ENCODE measurements at regions not wholly inside any gene's neighbourhood (a gene's known extent, or its start where the extent isn't known, plus 50 kb on each side); places are given as distances from the start of the nearest gene placed in this dataset.

DNA sequence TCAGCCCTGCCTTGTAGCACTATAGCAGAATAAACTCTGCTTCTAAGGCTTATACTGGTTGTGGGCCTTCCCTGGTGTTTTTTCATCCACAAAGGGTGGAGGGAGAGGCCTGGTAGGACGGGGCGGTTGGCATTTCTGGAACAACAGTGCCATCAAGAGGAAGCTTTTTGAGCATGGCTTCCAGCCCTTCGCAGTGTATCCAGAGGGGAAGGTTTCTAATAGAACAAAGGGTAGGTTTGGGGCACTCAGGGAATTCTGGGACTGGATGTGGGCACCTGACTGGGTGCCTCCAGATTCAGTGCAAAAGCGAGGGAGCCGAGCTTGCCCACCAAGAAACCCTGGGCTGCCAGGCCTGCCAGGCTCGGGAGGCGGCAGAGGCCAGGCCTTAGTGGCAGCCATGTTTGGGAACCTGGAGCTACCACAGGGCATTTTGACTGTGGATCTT is 229.6 kb upstream of the AGTR2 start (continued):
- TF ChIP-seq THAP11 (CRISPR knock-in tag; IDR thresholded peaks at IDR 0.05) (peak; percentile 45; the same call in 1 of the 2 replicates), SALL1 (CRISPR knock-in tag; IDR thresholded peaks at IDR 0.05) (peak; percentile 26; the same call in 1 of the 2 replicates), ZKSCAN1 (IDR thresholded peaks at IDR 0.05; ENCODE audit: low read length) (no peak), FOSL2 (CRISPR knock-in tag; IDR thresholded peaks at IDR 0.05) (peak; percentile 26; the same call in 1 of the 2 replicates), NFRKB (IDR thresholded peaks at IDR 0.05) (no peak), ZFY (CRISPR knock-in tag; IDR thresholded peaks at IDR 0.05) (peak; percentile 80), DMAP1 (CRISPR knock-in tag; IDR thresholded peaks at IDR 0.05) (no peak), NFIB (CRISPR knock-in tag; IDR thresholded peaks at IDR 0.05; ENCODE audit: borderline replicate concordance) (no peak), FIP1L1 (IDR thresholded peaks at IDR 0.05; ENCODE audit: borderline replicate concordance, insufficient read depth, low read depth, low read length) (no peak), ZNF788 (CRISPR knock-in tag; IDR thresholded peaks at IDR 0.05; ENCODE audit: borderline replicate concordance) (peak; percentile 30; the same call in 1 of the 2 replicates), MATR3 (CRISPR knock-in tag; IDR thresholded peaks at IDR 0.05) (no peak), RBFOX2 (IDR thresholded peaks at IDR 0.05; ENCODE audit: low read depth, low read length) (no peak), PHF21A (CRISPR knock-in tag; IDR thresholded peaks at IDR 0.05) (peak; percentile 72), JARID2 (CRISPR knock-in tag; IDR thresholded peaks at IDR 0.05; ENCODE audit: insufficient replicate concordance) (no peak)
- TF ChIP-seq, protein P1, sequence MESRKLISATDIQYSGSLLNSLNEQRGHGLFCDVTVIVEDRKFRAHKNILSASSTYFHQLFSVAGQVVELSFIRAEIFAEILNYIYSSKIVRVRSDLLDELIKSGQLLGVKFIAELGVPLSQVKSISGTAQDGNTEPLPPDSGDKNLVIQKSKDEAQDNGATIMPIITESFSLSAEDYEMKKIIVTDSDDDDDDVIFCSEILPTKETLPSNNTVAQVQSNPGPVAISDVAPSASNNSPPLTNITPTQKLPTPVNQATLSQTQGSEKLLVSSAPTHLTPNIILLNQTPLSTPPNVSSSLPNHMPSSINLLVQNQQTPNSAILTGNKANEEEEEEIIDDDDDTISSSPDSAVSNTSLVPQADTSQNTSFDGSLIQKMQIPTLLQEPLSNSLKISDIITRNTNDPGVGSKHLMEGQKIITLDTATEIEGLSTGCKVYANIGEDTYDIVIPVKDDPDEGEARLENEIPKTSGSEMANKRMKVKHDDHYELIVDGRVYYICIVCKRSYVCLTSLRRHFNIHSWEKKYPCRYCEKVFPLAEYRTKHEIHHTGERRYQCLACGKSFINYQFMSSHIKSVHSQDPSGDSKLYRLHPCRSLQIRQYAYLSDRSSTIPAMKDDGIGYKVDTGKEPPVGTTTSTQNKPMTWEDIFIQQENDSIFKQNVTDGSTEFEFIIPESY (CRISPR knock-in tag; IDR thresholded peaks at IDR 0.05) = peak; percentile 27; the same call in 1 of the 2 replicates
- TF ChIP-seq, protein P2, sequence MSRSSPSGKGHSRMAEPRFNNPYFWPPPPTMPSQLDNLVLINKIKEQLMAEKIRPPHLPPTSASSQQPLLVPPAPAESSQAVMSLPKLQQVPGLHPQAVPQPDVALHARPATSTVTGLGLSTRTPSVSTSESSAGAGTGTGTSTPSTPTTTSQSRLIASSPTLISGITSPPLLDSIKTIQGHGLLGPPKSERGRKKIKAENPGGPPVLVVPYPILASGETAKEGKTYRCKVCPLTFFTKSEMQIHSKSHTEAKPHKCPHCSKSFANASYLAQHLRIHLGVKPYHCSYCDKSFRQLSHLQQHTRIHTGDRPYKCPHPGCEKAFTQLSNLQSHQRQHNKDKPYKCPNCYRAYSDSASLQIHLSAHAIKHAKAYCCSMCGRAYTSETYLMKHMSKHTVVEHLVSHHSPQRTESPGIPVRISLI (CRISPR knock-in tag; IDR thresholded peaks at IDR 0.05; ENCODE audit: borderline replicate concordance) = peak; percentile 90
